ENCODE measurements at regions not wholly inside any gene's neighbourhood (a gene's known extent, or its start where the extent isn't known, plus 50 kb on each side); places are given as distances from the start of the nearest gene placed in this dataset.

- no peak for TF ChIP-seq EP300 (IDR thresholded peaks at IDR 0.05)
- TF ChIP-seq CTCF (IDR thresholded peaks at IDR 0.05) = no peak
- TF ChIP-seq POLR2A (IDR thresholded peaks at IDR 0.05) = no peak
These were observed 203.2 kb upstream of the MAP3K7 start for GRCh38 chr6:90790058-90790457.

All from upper lobe of left lung (tissue), 4 donors.